Ovary (tissue), 7 donors: ENCODE measurements at regions not wholly inside any gene's neighbourhood (a gene's known extent, or its start where the extent isn't known, plus 50 kb on each side); places are given as distances from the start of the nearest gene placed in this dataset.
"Not testable (repeated sequence)": the region's sequence is repeated elsewhere in the genome, so short reads cannot be mapped to it uniquely, and the experiment has no call there.

ENCODE experiments used
- DNase-seq, 5 donors: peaks; one replicate each; pipeline ENCODE4 v3.0.0-alpha.2; 2019 to 2020
- H3K27ac ChIP-seq, 2 donors: fragments of 200-600 bp; one replicate each; pipeline versions ENCODE4 v1.5.1 to v1.8.0; 2019 to 2022
- H3K27me3 ChIP-seq: fragments of 200-600 bp; one replicate; pipeline ENCODE4 v1.8.0; 2022
- H3K36me3 ChIP-seq: fragments of 200-600 bp; sonication (generic); one replicate; pipeline ENCODE4 v1.5.1; 2019
- H3K4me1 ChIP-seq: one replicate; pipeline ENCODE4 v1.8.1; 2013; ENCODE audit warnings: mild to moderate bottlenecking, moderate library complexity; ENCODE audit not compliant: insufficient read depth
- H3K4me3 ChIP-seq: fragments of 200-600 bp; sonication (generic); one replicate; pipeline ENCODE4 v1.5.1; 2017
- H3K9me3 ChIP-seq, 2 donors: fragments of 200-600 bp in 1 of 2; sonication (generic) in 1 of 2; one replicate each; pipeline versions ENCODE4 v1.5.1 to v1.8.1; 2013 to 2019; ENCODE audit warnings: mild to moderate bottlenecking in 1 of 2, moderate library complexity in 1 of 2
- EP300 ChIP-seq: sonication (generic); formaldehyde crosslinking; IDR thresholded peaks from one replicate; pipeline ENCODE4 v1.6.1; 2017; ENCODE audit warnings: antibody characterized with exemption
- POLR2A ChIP-seq: fragments of 450-650 bp; IDR thresholded peaks from one replicate; pipeline ENCODE4 v1.6.1; 2017; ENCODE audit warnings: antibody characterized with exemption, mild to moderate bottlenecking, moderate library complexity
- WGBS, 3 donors: extraction: QIAGEN DNeasy Blood & Tissue Kit in 1 of 3; methylation state at CpG; one replicate each; pipeline versions ENCODE4 v1.1.5 to v1.1.7; 2013 to 2017; 5-methylcytosine and 5-hydroxymethylcytosine counted together
- intact Hi-C, 4 donors: fragments of 100-400 bp; cut with DNase I; formaldehyde crosslinking; loops; one replicate each; pipeline versions ENCODE4 v1.11.0 to v1.15.1; 2022 to 2023
- TF ChIP-seq, protein P1 (sequence below), 3 donors: fragments of 450-650 bp in 2 of 3; fragments of 200-600 bp in 1 of 3; IDR thresholded peaks; one replicate each; pipeline versions ENCODE4 v1.5.1 to v1.8.0; 2016 to 2022; ENCODE audit warnings: antibody characterized with exemption in 3 of 3, mild to moderate bottlenecking in 1 of 3
- donor health status: DM: no; HTN: no; CAD: no; lungs with moderate emphysema.
- donor health status: DM: no; HTN: no; CAD: no.
- donor health status: Bipolar disorder and iron deficiency.
- donor health status: DM: no; HTN: no; CAD: no.
- donor health status: DM: yes; HTN: yes; CAD: no.

GRCh38 chr5:87729781-87730180, 317.1 kb upstream of the CCNH start:
- Histone ChIP-seq H3K9me3 (no peaks in the 10 kb centered on the region), H3K4me3 (no peak overlapping the region), H3K36me3 (no peaks in the 10 kb centered on the region), H3K27ac (no peak overlapping the region), H3K4me1 (no peaks in the 10 kb centered on the region), H3K27me3 (no peaks in the 10 kb centered on the region)
- intact Hi-C loops: no loop called here
- DNase-seq: no peak
- TF ChIP-seq, protein P1, sequence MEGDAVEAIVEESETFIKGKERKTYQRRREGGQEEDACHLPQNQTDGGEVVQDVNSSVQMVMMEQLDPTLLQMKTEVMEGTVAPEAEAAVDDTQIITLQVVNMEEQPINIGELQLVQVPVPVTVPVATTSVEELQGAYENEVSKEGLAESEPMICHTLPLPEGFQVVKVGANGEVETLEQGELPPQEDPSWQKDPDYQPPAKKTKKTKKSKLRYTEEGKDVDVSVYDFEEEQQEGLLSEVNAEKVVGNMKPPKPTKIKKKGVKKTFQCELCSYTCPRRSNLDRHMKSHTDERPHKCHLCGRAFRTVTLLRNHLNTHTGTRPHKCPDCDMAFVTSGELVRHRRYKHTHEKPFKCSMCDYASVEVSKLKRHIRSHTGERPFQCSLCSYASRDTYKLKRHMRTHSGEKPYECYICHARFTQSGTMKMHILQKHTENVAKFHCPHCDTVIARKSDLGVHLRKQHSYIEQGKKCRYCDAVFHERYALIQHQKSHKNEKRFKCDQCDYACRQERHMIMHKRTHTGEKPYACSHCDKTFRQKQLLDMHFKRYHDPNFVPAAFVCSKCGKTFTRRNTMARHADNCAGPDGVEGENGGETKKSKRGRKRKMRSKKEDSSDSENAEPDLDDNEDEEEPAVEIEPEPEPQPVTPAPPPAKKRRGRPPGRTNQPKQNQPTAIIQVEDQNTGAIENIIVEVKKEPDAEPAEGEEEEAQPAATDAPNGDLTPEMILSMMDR (IDR thresholded peaks at IDR 0.05): no peak
- TF ChIP-seq EP300: no peak
- no peak for TF ChIP-seq POLR2A

GRCh38 chr5:87722286-87722685, 309.6 kb upstream of the CCNH start:
- Histone ChIP-seq H3K4me3 (no peak overlapping the region), H3K27ac (no peak overlapping the region), H3K4me1 (no peaks in the 10 kb centered on the region), H3K9me3 (no peaks in the 10 kb centered on the region), H3K27me3 (no peaks in the 10 kb centered on the region), H3K36me3 (no peaks in the 10 kb centered on the region)
- no peak for DNase-seq
- TF ChIP-seq, protein P1 (IDR thresholded peaks at IDR 0.05): no peak
- no peak for TF ChIP-seq EP300
- intact Hi-C loops: no loop called here
- WGBS, 3 donors: 68 to 81% (median 78%) methylated on average over 3 of the region's 3 CpGs

DNA sequence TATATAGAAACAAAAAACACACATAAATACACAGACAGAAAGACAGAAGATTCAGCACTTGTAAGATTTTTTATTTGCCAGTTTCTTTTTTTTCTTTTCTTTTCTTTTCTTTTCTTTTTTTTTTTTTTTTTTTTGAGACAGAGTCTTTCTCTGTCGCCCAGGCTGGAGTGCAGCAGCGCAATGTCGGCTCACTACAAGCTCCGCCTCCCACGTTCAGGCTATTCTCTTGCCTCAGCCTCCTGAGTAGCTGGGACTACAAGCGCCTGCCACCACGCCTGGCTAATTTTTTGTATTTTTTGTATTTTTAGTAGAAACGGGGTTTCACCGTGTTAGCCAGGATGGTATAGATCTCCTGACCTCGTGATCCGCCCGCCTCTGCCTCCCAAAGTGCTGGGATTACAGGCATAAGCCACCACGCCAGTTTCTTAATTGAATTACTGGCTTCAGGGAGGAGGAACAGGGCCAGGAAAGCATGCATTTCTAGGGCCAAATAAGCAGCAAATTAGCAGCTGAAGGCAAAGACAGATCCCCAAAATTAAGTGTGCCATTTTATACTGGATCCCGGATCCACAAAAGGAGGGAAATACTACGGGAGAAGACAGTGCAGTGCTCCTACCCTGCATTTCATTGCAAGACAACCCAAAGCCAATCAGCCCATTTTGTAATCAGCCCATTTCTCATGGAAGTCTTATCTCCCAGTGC, 305.6 kb upstream of the CCNH start:
- H3K36me3 ChIP-seq, intact Hi-C loops, H3K4me1 ChIP-seq, H3K4me3 ChIP-seq, H3K27me3 ChIP-seq, H3K9me3 ChIP-seq, H3K27ac ChIP-seq, DNase-seq: not testable (repeated sequence)
- WGBS, 3 donors: 84 to 88% (median 88%) methylated on average over 15 of the region's 15 CpGs

- 78 to 86% (median 81%) methylated on average over 2 of the region's 2 CpGs for WGBS, 3 donors
- Histone ChIP-seq H3K9me3 (no peaks in the 10 kb centered on the region), H3K4me3 (no peak overlapping the region), H3K36me3 (no peaks in the 10 kb centered on the region), H3K27me3 (no peaks in the 10 kb centered on the region), H3K27ac (no peak overlapping the region), H3K4me1 (no peaks in the 10 kb centered on the region)
- intact Hi-C loops: no loop called here
- TF ChIP-seq EP300 (no peak), POLR2A (no peak)
- TF ChIP-seq, protein P1 (IDR thresholded peaks at IDR 0.05): no peak
- DNase-seq: no peak
Observed at GRCh38 chr5:87717761-87718160, 305.0 kb upstream of the CCNH start.

DNA sequence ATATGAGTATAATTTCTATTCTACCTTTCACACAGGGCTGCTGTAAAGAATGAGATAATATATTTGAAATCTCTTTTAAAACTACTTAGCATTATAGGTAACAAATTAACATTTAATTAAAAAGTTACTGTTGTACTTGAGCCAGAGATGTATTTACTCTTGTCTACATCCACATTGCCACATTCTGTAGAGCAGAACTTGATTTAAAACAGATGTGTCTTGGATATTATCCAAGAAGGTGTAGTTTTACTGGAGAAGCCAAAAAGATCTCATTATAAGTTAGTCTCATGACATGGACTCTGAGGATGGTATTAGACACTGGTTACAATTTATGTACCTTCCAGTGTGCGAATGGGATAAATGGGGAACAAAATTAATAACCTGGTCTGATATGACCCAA, 293.1 kb upstream of the CCNH start:
- H3K27ac ChIP-seq: no peak overlapping the region
- H3K4me1 ChIP-seq: no peaks in the 10 kb centered on the region
- 11 to 24% (median 17%) methylated on average over 1 of the region's 1 CpG for WGBS, 3 donors
- no peak for DNase-seq
- TF ChIP-seq POLR2A (no peak), EP300 (no peak)
- TF ChIP-seq, protein P1 (IDR thresholded peaks at IDR 0.05): no peak
- no peaks in the 10 kb centered on the region for H3K36me3 ChIP-seq
- no peaks in the 10 kb centered on the region for H3K9me3 ChIP-seq
- no peaks in the 10 kb centered on the region for H3K27me3 ChIP-seq
- intact Hi-C loops: no loop called here
- no peak overlapping the region for H3K4me3 ChIP-seq
